Left renal cortex interstitium (tissue), 4 donors: ENCODE measurements at regions not wholly inside any gene's neighbourhood (a gene's known extent, or its start where the extent isn't known, plus 50 kb on each side); places are given as distances from the start of the nearest gene placed in this dataset.
"Not testable (repeated sequence)": the region's sequence is repeated elsewhere in the genome, so short reads cannot be mapped to it uniquely, and the experiment has no call there.

Experiments used
- DNase-seq, 4 donors: peaks; one replicate each; pipeline ENCODE4 v3.0.0-alpha.2; 2013; ENCODE audit warnings: low read depth in 4 of 4, low spot score in 2 of 4, missing footprints in 1 of 4

DNA sequence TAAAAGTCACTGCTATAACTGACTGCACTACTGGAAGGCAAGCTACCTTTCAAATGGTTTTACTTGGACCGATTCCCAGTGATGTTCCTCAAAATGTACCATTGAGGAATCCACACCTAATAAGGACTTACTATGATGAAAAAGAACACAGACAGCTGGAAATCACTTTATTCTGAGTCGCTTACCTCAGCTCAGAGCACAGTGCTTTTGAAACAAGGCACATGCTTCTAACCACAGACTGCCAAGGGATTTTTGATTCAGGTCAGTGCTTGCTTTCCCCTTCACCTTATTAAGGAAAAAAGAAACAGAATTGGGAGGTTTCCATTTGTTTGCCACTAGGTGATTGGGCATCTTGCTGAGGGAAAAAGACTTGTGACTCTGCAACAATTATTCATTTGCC is 707.5 kb upstream of the FSHR start:
- no peak for DNase-seq

GRCh38 chr2:49860834-49861233 is 706.5 kb upstream of the FSHR start:
- no peak for DNase-seq

- DNase-seq = no peak
These were observed 705.9 kb upstream of the FSHR start for GRCh38 chr2:49860170-49860569.

GRCh38 chr2:49858657-49859056 is 704.3 kb upstream of the FSHR start:
- no peak for DNase-seq

DNA sequence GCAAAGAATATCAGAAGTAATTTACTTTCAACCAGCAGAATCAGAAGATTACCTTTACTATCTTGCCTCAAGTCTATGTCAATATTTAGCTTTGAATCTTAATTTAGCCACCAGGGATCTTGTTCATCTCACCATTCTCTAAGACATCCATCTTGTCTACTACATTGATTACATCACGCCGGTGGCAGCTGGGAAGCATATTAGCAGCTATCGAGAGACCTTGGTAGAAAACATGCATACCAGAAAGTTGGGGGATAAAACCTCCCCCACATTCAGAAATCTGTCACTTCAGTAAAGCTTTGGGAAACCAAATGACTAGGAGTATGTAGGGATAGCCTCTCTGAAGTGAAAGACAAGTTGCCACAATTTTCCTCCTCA is 703.8 kb upstream of the FSHR start:
- no peak for DNase-seq

- no peak for DNase-seq
These were observed 703.2 kb upstream of the FSHR start for GRCh38 chr2:49857371-49858112.

DNA sequence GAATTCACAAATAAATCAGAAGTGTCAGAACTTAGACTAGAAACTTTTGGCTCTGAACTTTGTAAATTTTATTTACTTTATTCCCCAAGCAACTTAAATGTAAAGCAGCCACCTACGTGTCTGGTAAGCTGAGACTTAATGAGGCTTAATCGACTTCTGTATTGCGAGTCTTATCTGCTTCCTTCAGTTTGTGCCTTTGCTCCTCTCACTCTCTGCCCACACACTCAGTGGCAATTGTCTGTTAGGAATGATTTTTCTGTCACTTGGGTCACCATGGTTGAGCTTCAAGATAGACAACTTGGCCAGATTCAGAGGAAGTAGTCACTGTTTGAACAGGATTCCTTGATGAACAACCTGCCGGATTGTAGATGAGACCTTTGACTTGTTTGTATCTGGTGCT is 691.4 kb upstream of the FSHR start:
- no peak for DNase-seq

- no peak for DNase-seq
These were observed 690.7 kb upstream of the FSHR start for GRCh38 chr2:49845021-49845420.

DNA sequence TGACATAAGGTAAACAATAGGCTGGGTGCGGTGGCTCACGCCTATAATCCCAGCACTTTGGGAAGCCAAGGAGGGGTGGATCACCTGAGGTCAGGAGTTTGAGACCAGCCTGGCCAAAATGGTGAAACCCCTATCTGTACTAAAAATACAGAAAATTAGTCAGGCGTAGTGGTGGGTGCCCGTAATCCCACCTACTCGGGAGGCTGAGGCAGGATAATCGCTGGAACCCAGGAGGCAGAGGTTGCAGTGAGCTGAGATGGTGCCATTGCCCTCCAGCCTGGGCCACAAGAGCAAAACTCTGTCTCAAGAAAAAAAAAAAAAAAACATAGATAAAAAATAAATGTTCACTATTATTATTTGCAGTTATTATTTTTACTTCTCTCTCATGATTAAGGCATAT is 689.8 kb upstream of the FSHR start:
- not testable (repeated sequence) for DNase-seq

- DNase-seq = no peak
These were observed 689.0 kb upstream of the FSHR start for GRCh38 chr2:49843314-49843713.

GRCh38 chr2:49840428-49840975 is 686.2 kb upstream of the FSHR start:
- no peak for DNase-seq

DNA sequence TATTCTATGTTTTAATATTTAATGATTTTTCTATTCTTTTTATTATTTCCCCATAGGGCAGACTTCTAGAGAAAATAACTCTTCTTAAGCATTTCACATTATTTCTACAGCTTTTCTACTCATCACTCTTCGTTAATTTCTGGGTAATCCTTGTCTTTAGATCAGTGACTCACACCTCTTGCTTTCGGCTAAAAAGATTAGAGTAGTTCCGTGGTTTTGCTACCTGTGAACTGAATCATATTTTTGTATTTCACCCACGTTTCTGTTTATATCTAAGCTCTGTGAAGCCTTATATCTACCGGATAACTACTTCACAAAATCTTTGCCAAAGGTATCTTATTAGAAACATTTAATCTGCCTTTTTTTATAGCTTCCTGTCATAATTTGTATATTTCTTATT is 685.5 kb upstream of the FSHR start:
- no peak for DNase-seq

DNA sequence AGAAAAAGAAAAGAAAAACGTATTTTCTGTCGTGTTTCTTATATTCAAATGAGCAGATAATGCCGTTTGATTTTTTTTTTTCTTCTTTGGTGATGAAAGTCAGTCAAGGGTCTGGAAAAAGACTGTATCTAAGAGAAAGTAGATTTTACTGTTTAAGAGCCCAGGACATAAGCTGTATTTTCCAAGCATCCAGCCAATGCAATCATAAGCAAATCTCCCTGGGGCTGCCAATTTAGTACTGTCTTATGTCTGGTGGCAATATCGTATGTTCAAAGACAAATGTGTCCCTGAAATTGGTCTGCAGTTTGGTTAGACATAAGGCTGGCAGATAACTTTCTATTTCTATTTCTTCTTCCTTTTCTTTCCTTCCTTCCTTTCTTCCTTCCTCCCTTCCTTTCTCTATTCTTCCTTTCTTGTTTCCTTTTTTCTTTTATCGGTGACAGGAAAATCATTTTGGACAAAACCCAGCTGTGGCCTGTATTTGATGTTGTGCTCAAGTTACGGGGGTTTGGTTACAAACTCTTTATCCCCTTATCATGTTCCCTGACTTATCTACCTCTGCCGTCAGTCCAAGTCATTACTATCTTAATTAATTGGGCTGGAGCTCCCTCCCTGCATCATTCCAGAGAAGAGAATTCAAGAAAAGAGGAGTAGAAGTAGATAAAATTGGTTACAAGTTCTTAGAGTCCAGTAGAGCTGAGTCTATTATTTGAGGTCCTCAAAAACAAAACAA is 683.4 kb upstream of the FSHR start:
- peak in 3 of 4 donors; percentile 12 to 21 (median 21) for DNase-seq

- no peak for DNase-seq
These were observed 681.7 kb upstream of the FSHR start for GRCh38 chr2:49836017-49836416.

GRCh38 chr2:49834433-49834832 is 680.1 kb upstream of the FSHR start:
- no peak for DNase-seq

DNA sequence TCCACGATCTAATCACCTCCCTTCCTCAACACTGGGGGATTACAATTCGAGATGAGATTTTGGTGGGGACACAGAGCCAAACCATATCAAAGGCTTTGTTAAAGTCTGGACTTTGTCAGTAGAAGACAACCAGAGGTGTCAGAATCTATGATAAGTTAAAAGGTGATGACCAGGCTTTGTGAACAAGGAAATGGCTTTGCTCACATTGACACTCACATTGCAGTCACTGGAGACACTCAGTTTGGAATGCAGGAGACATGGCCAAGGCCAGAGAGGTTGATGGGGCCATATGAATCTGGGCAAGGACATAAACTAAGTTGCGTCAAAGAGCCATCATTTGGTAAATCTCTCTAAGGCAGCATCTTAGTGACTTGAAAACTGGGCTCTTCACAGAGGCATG is 678.2 kb upstream of the FSHR start:
- no peak for DNase-seq

- no peak for DNase-seq
These were observed 677.5 kb upstream of the FSHR start for GRCh38 chr2:49831698-49832367.

GRCh38 chr2:49830846-49831245 is 676.5 kb upstream of the FSHR start:
- DNase-seq = no peak

- no peak for DNase-seq
These were observed 673.1 kb upstream of the FSHR start for GRCh38 chr2:49827366-49827765.

- no peak for DNase-seq
These were observed 658.9 kb upstream of the FSHR start for GRCh38 chr2:49813208-49813607.

DNA sequence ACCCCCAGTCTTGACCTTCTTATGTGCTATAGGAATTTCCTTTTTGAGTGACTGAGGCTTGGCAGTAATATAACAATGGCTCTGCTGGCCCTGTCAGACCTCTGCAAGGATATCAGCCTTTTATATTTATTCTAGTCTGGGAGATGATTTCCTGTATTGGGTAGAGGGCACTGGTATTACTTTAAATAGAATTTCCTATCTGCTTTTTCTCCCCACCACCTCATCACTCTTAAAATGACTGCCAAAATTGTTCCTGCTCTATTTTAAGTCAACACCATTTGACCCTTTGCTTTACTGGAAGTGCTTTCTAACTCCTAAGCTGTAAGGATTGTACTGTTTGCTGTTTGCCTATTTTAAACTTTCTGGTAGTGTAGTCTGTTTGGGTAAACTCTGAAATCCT is 658.4 kb upstream of the FSHR start:
- no peak for DNase-seq

GRCh38 chr2:49811502-49811901 is 657.2 kb upstream of the FSHR start:
- no peak for DNase-seq
